ENCODE measurements at regions not wholly inside any gene's neighbourhood (a gene's known extent, or its start where the extent isn't known, plus 50 kb on each side); places are given as distances from the start of the nearest gene placed in this dataset.
"Not testable (repeated sequence)": the region's sequence is repeated elsewhere in the genome, so short reads cannot be mapped to it uniquely, and the experiment has no call there.

DNA sequence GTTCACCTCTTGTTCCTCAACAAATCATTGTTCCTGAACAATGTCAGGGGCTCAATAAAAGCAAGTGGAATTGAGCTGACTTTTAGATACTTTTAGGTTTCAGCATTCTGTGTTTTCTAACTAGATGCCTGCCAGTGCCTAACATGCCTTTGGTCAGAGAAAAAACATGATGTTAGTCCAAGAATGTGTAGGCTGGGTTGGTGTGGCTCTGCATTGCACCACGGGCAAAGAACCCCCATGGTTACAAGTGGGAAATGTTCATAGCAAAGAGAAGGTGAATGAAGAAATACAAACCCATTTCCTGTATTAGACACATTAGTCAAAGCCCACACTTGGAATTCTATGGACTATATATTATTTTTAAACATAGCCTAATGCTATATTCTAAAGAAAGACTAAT lies 193.3 kb downstream of the TMEM200A start:
- Histone ChIP-seq H3K9me3 (no peaks in the 10 kb centered on the region), H3K4me3 (no peak overlapping the region), H3K36me3 (no peaks in the 10 kb centered on the region), H3K27me3 (no peaks in the 10 kb centered on the region), H3K27ac (no peak overlapping the region), H3K4me1 (no peaks in the 10 kb centered on the region)
- no peak for DNase-seq (ENCODE audit: low spot score in 2 of 2)
- TF ChIP-seq POLR2A (IDR thresholded peaks at IDR 0.05): no peak
- TF ChIP-seq, protein P1, sequence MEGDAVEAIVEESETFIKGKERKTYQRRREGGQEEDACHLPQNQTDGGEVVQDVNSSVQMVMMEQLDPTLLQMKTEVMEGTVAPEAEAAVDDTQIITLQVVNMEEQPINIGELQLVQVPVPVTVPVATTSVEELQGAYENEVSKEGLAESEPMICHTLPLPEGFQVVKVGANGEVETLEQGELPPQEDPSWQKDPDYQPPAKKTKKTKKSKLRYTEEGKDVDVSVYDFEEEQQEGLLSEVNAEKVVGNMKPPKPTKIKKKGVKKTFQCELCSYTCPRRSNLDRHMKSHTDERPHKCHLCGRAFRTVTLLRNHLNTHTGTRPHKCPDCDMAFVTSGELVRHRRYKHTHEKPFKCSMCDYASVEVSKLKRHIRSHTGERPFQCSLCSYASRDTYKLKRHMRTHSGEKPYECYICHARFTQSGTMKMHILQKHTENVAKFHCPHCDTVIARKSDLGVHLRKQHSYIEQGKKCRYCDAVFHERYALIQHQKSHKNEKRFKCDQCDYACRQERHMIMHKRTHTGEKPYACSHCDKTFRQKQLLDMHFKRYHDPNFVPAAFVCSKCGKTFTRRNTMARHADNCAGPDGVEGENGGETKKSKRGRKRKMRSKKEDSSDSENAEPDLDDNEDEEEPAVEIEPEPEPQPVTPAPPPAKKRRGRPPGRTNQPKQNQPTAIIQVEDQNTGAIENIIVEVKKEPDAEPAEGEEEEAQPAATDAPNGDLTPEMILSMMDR (IDR thresholded peaks at IDR 0.05): no peak
- no peak for TF ChIP-seq POLR2AphosphoS5 (IDR thresholded peaks at IDR 0.05)
- TF ChIP-seq EP300 (IDR thresholded peaks at IDR 0.05): no peak
- 71% methylated on average over 1 of the region's 1 CpG for WGBS

- TF ChIP-seq POLR2A (IDR thresholded peaks at IDR 0.05) (no peak), EP300 (IDR thresholded peaks at IDR 0.05) (no peak), POLR2AphosphoS5 (IDR thresholded peaks at IDR 0.05) (no peak)
- TF ChIP-seq, protein P1 (IDR thresholded peaks at IDR 0.05): no peak
- WGBS: 44% methylated on average over 2 of the region's 2 CpGs
- no peaks in the 10 kb centered on the region for H3K27me3 ChIP-seq
- H3K27ac ChIP-seq: no peak overlapping the region
- H3K9me3 ChIP-seq: no peaks in the 10 kb centered on the region
- no peaks in the 10 kb centered on the region for H3K36me3 ChIP-seq
- H3K4me1 ChIP-seq: no peaks in the 10 kb centered on the region
- no peak overlapping the region for H3K4me3 ChIP-seq
- no peak for DNase-seq (ENCODE audit: low spot score in 2 of 2)
These were observed 194.4 kb downstream of the TMEM200A start for GRCh38 chr6:130560231-130560630.

DNA sequence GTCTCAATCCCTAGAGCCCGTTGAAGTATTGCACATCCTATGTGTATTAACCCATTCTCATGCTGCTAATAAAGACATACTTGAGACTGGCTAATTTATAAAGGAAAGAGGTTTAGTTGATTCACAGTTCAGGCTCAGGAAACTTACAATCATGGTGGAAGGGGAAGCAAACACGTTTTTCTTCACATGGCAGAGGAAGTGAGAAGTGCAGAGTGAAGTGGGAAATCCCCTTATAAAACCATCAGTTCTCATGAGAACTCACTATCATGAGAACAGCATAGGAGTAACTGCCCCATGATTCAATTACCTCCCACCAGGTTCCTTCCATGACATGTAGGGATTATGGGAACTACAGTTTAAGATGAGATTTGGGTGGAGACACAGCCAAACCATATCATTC lies 195.3 kb downstream of the TMEM200A start:
- H3K4me1 ChIP-seq; H3K27me3 ChIP-seq; H3K36me3 ChIP-seq; H3K27ac ChIP-seq; H3K9me3 ChIP-seq; DNase-seq (ENCODE audit: low spot score in 2 of 2); H3K4me3 ChIP-seq: not testable (repeated sequence)
- 61% methylated on average over 2 of the region's 2 CpGs for WGBS

DNA sequence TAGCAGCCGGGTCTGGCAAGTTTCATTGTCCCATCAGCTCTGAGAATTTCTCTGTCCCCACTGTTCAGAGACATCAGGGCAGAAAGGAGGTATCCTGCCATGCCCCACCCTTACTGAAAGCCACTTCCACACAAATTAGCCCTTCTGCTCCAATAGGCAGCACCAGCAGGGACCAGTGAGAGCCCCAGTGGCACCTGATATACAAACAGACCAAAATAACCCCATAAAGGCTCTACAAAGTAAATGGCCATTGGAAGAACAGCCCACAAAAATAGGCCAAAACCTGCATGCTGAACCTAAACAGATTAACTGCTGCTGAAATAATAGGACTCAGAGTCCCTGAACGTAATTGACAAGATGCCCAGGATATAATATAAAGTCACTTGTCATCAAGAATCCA lies 199.9 kb downstream of the TMEM200A start:
- Histone ChIP-seq H3K4me1 (no peaks in the 10 kb centered on the region), H3K9me3 (no peaks in the 10 kb centered on the region), H3K36me3 (no peaks in the 10 kb centered on the region), H3K4me3 (no peak overlapping the region), H3K27ac (no peak overlapping the region), H3K27me3 (no peaks in the 10 kb centered on the region)
- TF ChIP-seq, protein P1 (IDR thresholded peaks at IDR 0.05): no peak
- no peak for TF ChIP-seq POLR2AphosphoS5 (IDR thresholded peaks at IDR 0.05)
- no peak for TF ChIP-seq POLR2A (IDR thresholded peaks at IDR 0.05)
- no peak for TF ChIP-seq EP300 (IDR thresholded peaks at IDR 0.05)
- WGBS: 84% methylated on average over 2 of the region's 2 CpGs
- DNase-seq (ENCODE audit: low spot score in 2 of 2): no peak

DNA sequence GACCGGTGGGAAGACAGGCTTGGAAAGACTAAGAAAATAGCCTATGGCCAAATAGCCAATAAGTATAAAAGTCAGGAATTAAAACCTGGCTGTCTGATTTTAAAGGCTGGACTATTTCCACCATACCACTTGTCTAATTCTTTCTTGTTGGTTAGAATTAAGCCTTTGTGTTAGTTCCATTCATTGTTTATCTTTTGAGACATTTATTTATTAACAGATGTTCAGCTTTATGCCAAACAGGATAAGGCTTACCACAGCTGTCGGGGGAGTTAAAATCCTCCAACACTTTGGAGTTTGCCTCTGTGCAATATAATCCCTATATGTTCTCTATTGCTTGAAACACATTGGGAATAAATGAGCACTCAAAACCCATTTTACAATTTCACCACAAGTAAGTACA lies 208.3 kb downstream of the TMEM200A start:
- TF ChIP-seq, protein P1 (IDR thresholded peaks at IDR 0.05): no peak
- no peak for TF ChIP-seq POLR2AphosphoS5 (IDR thresholded peaks at IDR 0.05)
- no peak for TF ChIP-seq POLR2A (IDR thresholded peaks at IDR 0.05)
- TF ChIP-seq EP300 (IDR thresholded peaks at IDR 0.05): no peak
- Histone ChIP-seq H3K27ac (no peak overlapping the region), H3K27me3 (no peaks in the 10 kb centered on the region), H3K4me1 (no peaks in the 10 kb centered on the region), H3K9me3 (no peaks in the 10 kb centered on the region), H3K36me3 (no peaks in the 10 kb centered on the region), H3K4me3 (no peak overlapping the region)
- no peak for DNase-seq (ENCODE audit: low spot score in 2 of 2)
- 54% methylated on average over 2 of the region's 2 CpGs for WGBS

DNA sequence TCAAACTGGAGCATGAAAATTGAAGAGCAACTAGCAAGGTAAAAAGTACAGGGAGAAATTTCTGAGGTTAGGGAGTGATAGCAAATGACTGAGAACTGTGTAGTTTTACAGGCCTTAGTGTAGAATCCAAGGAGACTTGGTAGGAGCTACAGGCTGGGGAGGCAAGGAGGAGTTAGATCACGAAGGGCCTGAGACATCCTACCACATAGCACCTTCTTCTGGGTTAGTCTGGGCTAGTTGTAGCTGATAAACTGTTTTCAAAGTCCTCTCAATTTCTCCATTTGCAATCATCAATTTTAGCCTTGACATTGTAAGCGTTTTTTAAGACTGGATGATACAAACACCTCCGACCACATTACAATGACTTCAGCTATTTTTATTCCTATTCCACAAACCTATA lies 209.7 kb downstream of the TMEM200A start:
- H3K4me3 ChIP-seq: no peak overlapping the region
- no peak for DNase-seq (ENCODE audit: low spot score in 2 of 2)
- H3K9me3 ChIP-seq: no peaks in the 10 kb centered on the region
- H3K27me3 ChIP-seq: no peaks in the 10 kb centered on the region
- TF ChIP-seq POLR2AphosphoS5 (IDR thresholded peaks at IDR 0.05) (no peak), POLR2A (IDR thresholded peaks at IDR 0.05) (no peak), EP300 (IDR thresholded peaks at IDR 0.05) (no peak)
- TF ChIP-seq, protein P1 (IDR thresholded peaks at IDR 0.05): no peak
- H3K36me3 ChIP-seq: no peaks in the 10 kb centered on the region
- 89% methylated on average over 3 of the region's 3 CpGs for WGBS
- H3K4me1 ChIP-seq: no peaks in the 10 kb centered on the region
- no peak overlapping the region for H3K27ac ChIP-seq

All from suprapubic skin (tissue), 4 donors.